HEK293 (cell line): ENCODE measurements at regions not wholly inside any gene's neighbourhood (a gene's known extent, or its start where the extent isn't known, plus 50 kb on each side); places are given as distances from the start of the nearest gene placed in this dataset.

Experiments
- CTCF ChIA-PET: fragments of 350-600 bp; formaldehyde crosslinking; extraction: SDS; loops from one replicate; lab custom pipeline; 2021; ENCODE audit warnings: antibody characterized with exemption; lab: Yijun Ruan, JAX
- POLR2A ChIA-PET: fragments of 300-600 bp; formaldehyde crosslinking; extraction: SDS; loops from one replicate; lab custom pipeline; 2020; ENCODE audit warnings: antibody characterized with exemption, inconsistent platforms; lab: Yijun Ruan, JAX
- H3K27ac ChIP-seq: fragments of 200-500 bp; sonication (Bioruptor generic); 2 replicates; pipeline ENCODE4 v1.5.1; 2014; ENCODE audit warnings: low read depth, low read length, control low read depth, inconsistent platforms; ENCODE audit errors: extremely low read depth
- H3K36me3 ChIP-seq, 2 experiments: fragments of 200-500 bp in 1 of 2; sonication (Bioruptor generic) in 1 of 2; 1 replicate in 1 of 2; 2 replicates in 1 of 2; pipeline ENCODE4 v1.5.1; 2014 to 2017; ENCODE audit warnings: inconsistent platforms in 2 of 2, low read length in 2 of 2; ENCODE audit not compliant: control insufficient read depth in 2 of 2, insufficient read depth in 1 of 2
- H3K4me1 ChIP-seq: fragments of 200-500 bp; sonication (Bioruptor generic); 2 replicates; pipeline ENCODE4 v1.5.1; 2014; ENCODE audit warnings: mild to moderate bottlenecking, low read length, inconsistent platforms; ENCODE audit not compliant: control insufficient read depth, insufficient read depth
- H3K4me3 ChIP-seq: 2 replicates; pipeline ENCODE4 v1.5.1; 2011; ENCODE audit warnings: low read depth, mild to moderate bottlenecking, control low read depth, low read length, moderate library complexity
- H3K9me3 ChIP-seq: fragments of 200-500 bp; sonication (Bioruptor generic); 2 replicates; pipeline ENCODE4 v1.5.1; 2014; ENCODE audit warnings: low read depth, low read length, inconsistent platforms; ENCODE audit not compliant: control insufficient read depth, insufficient read depth
- GFI1B ChIP-seq: fragments of 450-650 bp; formaldehyde crosslinking; IDR thresholded peaks from 2 replicates; pipeline ENCODE4 v1.5.1; 2016; ENCODE audit warnings: missing biosample characterization, missing genetic modification characterization
- MEIS1 ChIP-seq: sonication (generic); formaldehyde crosslinking; IDR thresholded peaks from 2 replicates; pipeline ENCODE4 v1.8.1; 2022; ENCODE audit warnings: missing genetic modification reagents, mild to moderate bottlenecking, borderline replicate concordance
- MYNN ChIP-seq: fragments of 450-650 bp; formaldehyde crosslinking; IDR thresholded peaks from 2 replicates; pipeline ENCODE4 v1.5.1; 2016; ENCODE audit warnings: missing biosample characterization, missing genetic modification characterization, borderline replicate concordance
- MZF1 ChIP-seq: fragments of 450-650 bp; formaldehyde crosslinking; IDR thresholded peaks from 2 replicates; pipeline ENCODE4 v1.5.1; 2017; ENCODE audit warnings: missing biosample characterization, missing genetic modification characterization, borderline replicate concordance
- OVOL3 ChIP-seq: fragments of 450-650 bp; formaldehyde crosslinking; IDR thresholded peaks from 2 replicates; pipeline ENCODE4 v1.5.1; 2016; ENCODE audit warnings: missing biosample characterization, missing genetic modification characterization
- YY1 ChIP-seq: fragments of 450-650 bp; formaldehyde crosslinking; IDR thresholded peaks from 2 replicates; pipeline ENCODE4 v1.5.1; 2018; ENCODE audit warnings: missing biosample characterization, missing genetic modification characterization
- ZNF133 ChIP-seq: fragments of 450-650 bp; formaldehyde crosslinking; IDR thresholded peaks from 2 replicates; pipeline ENCODE4 v1.5.1; 2016; ENCODE audit warnings: missing biosample characterization, missing genetic modification characterization
- ZNF146 ChIP-seq: fragments of 450-650 bp; formaldehyde crosslinking; IDR thresholded peaks from 2 replicates; pipeline ENCODE4 v1.5.1; 2016; ENCODE audit warnings: missing biosample characterization, missing genetic modification characterization
- ZNF266 ChIP-seq: fragments of 450-650 bp; formaldehyde crosslinking; IDR thresholded peaks from 2 replicates; pipeline ENCODE4 v1.5.1; 2016; ENCODE audit warnings: missing biosample characterization, missing genetic modification characterization, low read depth
- ZNF335 ChIP-seq: fragments of 450-650 bp; formaldehyde crosslinking; conservative IDR thresholded peaks from 2 replicates; pipeline ENCODE4 v1.5.1; 2016; ENCODE audit warnings: missing biosample characterization, missing genetic modification characterization
- ZNF394 ChIP-seq: fragments of 450-650 bp; formaldehyde crosslinking; IDR thresholded peaks from 2 replicates; pipeline ENCODE4 v1.5.1; 2016; ENCODE audit warnings: missing biosample characterization, missing genetic modification characterization, mild to moderate bottlenecking, moderate library complexity, borderline replicate concordance
- ZNF404 ChIP-seq: fragments of 450-650 bp; formaldehyde crosslinking; IDR thresholded peaks from 2 replicates; pipeline ENCODE4 v1.5.1; 2017; ENCODE audit warnings: missing biosample characterization, missing genetic modification characterization
- ZNF514 ChIP-seq: fragments of 450-650 bp; formaldehyde crosslinking; IDR thresholded peaks from 2 replicates; pipeline ENCODE4 v1.5.1; 2016; ENCODE audit warnings: missing biosample characterization, missing genetic modification characterization
- ZNF707 ChIP-seq: fragments of 450-650 bp; formaldehyde crosslinking; IDR thresholded peaks from 2 replicates; pipeline ENCODE4 v1.5.1; 2016; ENCODE audit warnings: missing biosample characterization, missing genetic modification characterization
- TF ChIP-seq, protein P1 (sequence below): fragments of 450-650 bp; IDR thresholded peaks from 2 replicates; pipeline ENCODE4 v1.5.1; 2018; ENCODE audit warnings: missing biosample characterization, mild to moderate bottlenecking, missing genetic modification characterization
- TF ChIP-seq, protein P2 (sequence below): fragments of 450-650 bp; formaldehyde crosslinking; IDR thresholded peaks from 2 replicates; pipeline ENCODE4 v1.5.1; 2017; ENCODE audit warnings: missing biosample characterization, missing genetic modification characterization
- TF ChIP-seq, protein P3 (sequence below): fragments of 450-650 bp; formaldehyde crosslinking; IDR thresholded peaks from 2 replicates; pipeline ENCODE4 v1.5.1; 2016; ENCODE audit warnings: missing biosample characterization, missing genetic modification characterization
- TF ChIP-seq, protein P4 (sequence below): fragments of 450-650 bp; formaldehyde crosslinking; IDR thresholded peaks from 2 replicates; pipeline ENCODE4 v1.5.0; 2017; ENCODE audit warnings: missing biosample characterization, missing genetic modification characterization, borderline replicate concordance
- TF ChIP-seq, protein P5 (sequence below): fragments of 450-650 bp; formaldehyde crosslinking; IDR thresholded peaks from 2 replicates; pipeline ENCODE4 v1.5.1; 2016; ENCODE audit warnings: missing biosample characterization, missing genetic modification characterization, low read depth

DNA sequence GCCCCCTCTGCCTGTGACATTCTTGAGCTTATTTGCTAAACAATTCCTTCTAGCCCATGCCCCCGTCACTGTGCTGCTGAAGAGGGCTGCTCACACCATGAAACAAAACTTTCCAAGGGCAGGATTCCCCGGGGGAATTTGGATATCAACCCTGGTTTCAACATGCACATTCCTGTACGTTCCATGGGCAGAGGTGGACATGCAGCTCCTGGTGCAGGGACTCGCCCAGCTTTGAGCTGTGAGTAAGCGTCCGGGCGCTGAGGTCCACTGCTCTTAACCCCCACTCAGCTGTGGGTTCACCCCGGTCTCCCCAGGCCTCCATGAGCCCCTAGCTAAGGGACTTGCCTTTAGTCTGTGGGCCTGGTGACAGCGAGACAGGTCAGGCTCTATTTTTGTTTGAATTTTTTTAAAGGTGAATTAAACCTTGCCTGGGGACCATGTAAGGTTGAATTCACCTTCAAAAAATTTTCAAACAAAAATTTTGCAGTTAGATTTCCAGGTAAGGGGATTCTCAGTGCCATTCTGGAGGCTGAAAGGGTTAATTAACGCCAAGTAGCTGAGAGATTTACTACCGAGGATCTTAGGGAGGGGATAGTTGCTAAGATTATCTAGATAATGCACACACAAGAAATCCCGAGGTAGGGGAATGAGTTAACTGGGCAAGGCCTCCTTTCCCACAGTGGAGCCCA, 70.3 kb upstream of the SLC22A23 start:
- H3K4me3 ChIP-seq: no peak overlapping the region
- no peak for TF ChIP-seq ZNF707
- TF ChIP-seq, protein P1, sequence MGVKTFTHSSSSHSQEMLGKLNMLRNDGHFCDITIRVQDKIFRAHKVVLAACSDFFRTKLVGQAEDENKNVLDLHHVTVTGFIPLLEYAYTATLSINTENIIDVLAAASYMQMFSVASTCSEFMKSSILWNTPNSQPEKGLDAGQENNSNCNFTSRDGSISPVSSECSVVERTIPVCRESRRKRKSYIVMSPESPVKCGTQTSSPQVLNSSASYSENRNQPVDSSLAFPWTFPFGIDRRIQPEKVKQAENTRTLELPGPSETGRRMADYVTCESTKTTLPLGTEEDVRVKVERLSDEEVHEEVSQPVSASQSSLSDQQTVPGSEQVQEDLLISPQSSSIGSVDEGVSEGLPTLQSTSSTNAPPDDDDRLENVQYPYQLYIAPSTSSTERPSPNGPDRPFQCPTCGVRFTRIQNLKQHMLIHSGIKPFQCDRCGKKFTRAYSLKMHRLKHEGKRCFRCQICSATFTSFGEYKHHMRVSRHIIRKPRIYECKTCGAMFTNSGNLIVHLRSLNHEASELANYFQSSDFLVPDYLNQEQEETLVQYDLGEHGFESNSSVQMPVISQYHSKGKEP: no peak
- TF ChIP-seq, protein P2, sequence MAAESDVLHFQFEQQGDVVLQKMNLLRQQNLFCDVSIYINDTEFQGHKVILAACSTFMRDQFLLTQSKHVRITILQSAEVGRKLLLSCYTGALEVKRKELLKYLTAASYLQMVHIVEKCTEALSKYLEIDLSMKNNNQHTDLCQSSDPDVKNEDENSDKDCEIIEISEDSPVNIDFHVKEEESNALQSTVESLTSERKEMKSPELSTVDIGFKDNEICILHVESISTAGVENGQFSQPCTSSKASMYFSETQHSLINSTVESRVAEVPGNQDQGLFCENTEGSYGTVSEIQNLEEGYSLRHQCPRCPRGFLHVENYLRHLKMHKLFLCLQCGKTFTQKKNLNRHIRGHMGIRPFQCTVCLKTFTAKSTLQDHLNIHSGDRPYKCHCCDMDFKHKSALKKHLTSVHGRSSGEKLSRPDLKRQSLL: no peak
- TF ChIP-seq, protein P3, sequence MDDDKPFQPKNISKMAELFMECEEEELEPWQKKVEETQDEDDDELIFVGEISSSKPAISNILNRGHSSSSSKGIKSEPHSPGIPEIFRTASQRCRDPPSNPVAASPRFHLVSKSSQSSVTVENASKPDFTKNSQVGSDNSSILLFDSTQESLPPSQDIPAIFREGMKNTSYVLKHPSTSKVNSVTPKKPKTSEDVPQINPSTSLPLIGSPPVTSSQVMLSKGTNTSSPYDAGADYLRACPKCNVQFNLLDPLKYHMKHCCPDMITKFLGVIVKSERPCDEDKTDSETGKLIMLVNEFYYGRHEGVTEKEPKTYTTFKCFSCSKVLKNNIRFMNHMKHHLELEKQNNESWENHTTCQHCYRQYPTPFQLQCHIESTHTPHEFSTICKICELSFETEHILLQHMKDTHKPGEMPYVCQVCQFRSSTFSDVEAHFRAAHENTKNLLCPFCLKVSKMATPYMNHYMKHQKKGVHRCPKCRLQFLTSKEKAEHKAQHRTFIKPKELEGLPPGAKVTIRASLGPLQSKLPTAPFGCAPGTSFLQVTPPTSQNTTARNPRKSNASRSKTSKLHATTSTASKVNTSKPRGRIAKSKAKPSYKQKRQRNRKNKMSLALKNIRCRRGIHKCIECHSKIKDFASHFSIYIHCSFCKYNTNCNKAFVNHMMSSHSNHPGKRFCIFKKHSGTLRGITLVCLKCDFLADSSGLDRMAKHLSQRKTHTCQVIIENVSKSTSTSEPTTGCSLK: no peak
- no peak for TF ChIP-seq ZNF133 (tag by site-specific recombination)
- no peak for TF ChIP-seq OVOL3 (tag by site-specific recombination)
- no peak for TF ChIP-seq YY1 (tag by site-specific recombination)
- no peak for TF ChIP-seq ZNF514
- no peak for TF ChIP-seq ZNF335 (tag by site-specific recombination)
- TF ChIP-seq GFI1B (tag by site-specific recombination): no peak
- TF ChIP-seq, protein P4, sequence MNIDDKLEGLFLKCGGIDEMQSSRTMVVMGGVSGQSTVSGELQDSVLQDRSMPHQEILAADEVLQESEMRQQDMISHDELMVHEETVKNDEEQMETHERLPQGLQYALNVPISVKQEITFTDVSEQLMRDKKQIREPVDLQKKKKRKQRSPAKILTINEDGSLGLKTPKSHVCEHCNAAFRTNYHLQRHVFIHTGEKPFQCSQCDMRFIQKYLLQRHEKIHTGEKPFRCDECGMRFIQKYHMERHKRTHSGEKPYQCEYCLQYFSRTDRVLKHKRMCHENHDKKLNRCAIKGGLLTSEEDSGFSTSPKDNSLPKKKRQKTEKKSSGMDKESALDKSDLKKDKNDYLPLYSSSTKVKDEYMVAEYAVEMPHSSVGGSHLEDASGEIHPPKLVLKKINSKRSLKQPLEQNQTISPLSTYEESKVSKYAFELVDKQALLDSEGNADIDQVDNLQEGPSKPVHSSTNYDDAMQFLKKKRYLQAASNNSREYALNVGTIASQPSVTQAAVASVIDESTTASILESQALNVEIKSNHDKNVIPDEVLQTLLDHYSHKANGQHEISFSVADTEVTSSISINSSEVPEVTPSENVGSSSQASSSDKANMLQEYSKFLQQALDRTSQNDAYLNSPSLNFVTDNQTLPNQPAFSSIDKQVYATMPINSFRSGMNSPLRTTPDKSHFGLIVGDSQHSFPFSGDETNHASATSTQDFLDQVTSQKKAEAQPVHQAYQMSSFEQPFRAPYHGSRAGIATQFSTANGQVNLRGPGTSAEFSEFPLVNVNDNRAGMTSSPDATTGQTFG (tag by site-specific recombination): no peak
- TF ChIP-seq ZNF266 (tag by site-specific recombination): no peak
- no peak for TF ChIP-seq MEIS1 (CRISPR knock-in tag)
- TF ChIP-seq MYNN (tag by site-specific recombination): no peak
- TF ChIP-seq ZNF404 (tag by site-specific recombination): no peak
- TF ChIP-seq ZNF394 (tag by site-specific recombination): no peak
- no peak for TF ChIP-seq MZF1 (tag by site-specific recombination)
- no peak for TF ChIP-seq ZNF146
- TF ChIP-seq, protein P5, sequence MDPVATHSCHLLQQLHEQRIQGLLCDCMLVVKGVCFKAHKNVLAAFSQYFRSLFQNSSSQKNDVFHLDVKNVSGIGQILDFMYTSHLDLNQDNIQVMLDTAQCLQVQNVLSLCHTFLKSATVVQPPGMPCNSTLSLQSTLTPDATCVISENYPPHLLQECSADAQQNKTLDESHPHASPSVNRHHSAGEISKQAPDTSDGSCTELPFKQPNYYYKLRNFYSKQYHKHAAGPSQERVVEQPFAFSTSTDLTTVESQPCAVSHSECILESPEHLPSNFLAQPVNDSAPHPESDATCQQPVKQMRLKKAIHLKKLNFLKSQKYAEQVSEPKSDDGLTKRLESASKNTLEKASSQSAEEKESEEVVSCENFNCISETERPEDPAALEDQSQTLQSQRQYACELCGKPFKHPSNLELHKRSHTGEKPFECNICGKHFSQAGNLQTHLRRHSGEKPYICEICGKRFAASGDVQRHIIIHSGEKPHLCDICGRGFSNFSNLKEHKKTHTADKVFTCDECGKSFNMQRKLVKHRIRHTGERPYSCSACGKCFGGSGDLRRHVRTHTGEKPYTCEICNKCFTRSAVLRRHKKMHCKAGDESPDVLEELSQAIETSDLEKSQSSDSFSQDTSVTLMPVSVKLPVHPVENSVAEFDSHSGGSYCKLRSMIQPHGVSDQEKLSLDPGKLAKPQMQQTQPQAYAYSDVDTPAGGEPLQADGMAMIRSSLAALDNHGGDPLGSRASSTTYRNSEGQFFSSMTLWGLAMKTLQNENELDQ (tag by site-specific recombination): no peak
- no peaks in the 10 kb centered on the region for H3K9me3 ChIP-seq
- ChIA-PET CTCF (interaction anchor here (0.6 to 1.1 kb wide), 4 partner anchors 35 to 451 kb away, joined by 3 to 4 read pairs (median 3); no protein-coding TSS in a partner anchor), POLR2A (no interaction called here)
- no peaks in the 10 kb centered on the region for H3K36me3 ChIP-seq
- H3K27ac ChIP-seq: no peak overlapping the region
- H3K4me1 ChIP-seq: no peaks in the 10 kb centered on the region
